ENCODE measurements at regions not wholly inside any gene's neighbourhood (a gene's known extent, or its start where the extent isn't known, plus 50 kb on each side); places are given as distances from the start of the nearest gene placed in this dataset.

- DNase-seq (ENCODE audit: low read depth, low spot score): no peak
- H3K4me3 ChIP-seq (ENCODE audit: low read length): no peak overlapping the region
Observed at GRCh38 chr3:22587446-22587845, 615.7 kb upstream of the UBE2E2 start.

DNA sequence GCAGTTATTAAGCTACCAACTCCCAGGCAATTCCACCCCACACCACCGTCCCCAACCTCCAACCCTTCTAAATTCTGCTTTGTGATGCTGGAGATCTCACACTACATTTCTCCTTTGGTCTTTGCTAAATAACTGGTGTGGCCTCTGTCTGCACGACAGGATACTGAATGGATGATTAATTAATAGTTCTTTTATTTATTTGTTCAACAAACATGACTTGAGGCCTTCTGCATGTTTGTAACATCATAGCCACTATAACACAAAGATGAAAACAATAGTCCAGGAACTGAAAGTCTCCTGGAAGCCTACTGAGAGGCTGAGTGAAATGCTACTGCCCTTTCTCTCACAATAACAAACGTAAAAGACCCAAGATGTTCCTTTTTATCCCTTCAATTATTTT is 609.5 kb upstream of the UBE2E2 start:
- DNase-seq (ENCODE audit: low read depth, low spot score): no peak

DNA sequence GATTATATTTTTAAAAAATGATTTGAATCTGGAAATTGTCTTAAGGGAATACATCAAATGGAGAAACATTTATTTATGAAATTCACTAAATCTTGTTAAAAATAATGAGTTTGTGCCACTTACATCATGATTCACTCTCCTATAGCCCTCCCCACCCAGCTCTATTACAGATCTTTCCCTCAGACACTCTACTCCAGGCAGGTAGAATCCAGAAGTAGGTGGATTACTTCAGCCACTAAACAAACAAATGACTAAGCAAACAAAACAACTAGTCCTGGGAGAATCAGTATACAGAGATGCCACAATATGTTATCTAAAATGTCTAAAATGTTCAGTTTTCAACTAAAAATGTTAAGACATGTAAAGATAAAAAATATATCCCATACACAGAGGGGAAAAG is 608.1 kb upstream of the UBE2E2 start:
- no peak overlapping the region for H3K4me3 ChIP-seq (ENCODE audit: low read length)
- no peak for DNase-seq (ENCODE audit: low read depth, low spot score)

More for the DNA sequence above, 609.5 kb upstream of the UBE2E2 start:
- no peak overlapping the region for H3K4me3 ChIP-seq (ENCODE audit: low read length)

GRCh38 chr3:22606461-22606860 is 596.7 kb upstream of the UBE2E2 start:
- no peak overlapping the region for H3K4me3 ChIP-seq (ENCODE audit: low read length)
- no peak for DNase-seq (ENCODE audit: low read depth, low spot score)

- H3K4me3 ChIP-seq (ENCODE audit: low read length): no peak overlapping the region
- DNase-seq (ENCODE audit: low read depth, low spot score): no peak
Observed at GRCh38 chr3:22606938-22607337, 596.2 kb upstream of the UBE2E2 start.

DNA sequence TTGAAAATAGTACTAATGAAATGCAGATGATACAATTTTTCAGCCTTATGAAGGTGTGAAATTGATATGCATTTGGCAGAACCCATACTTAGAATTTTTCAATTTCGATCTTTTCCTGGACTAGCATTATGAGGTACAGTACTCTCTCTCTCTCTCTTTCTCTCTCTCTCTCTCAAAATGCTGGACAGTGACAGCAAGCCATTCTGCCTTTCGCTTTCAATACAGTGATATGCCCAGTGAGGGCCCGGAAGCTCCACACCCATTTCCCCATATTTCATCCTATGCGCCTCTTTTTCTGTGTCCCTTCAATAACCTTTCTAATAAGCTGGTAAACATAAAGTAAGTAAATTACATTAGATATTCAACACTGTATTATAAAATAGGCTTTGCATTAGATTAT is 595.0 kb upstream of the UBE2E2 start:
- DNase-seq (ENCODE audit: low read depth, low spot score): no peak
- no peak overlapping the region for H3K4me3 ChIP-seq (ENCODE audit: low read length)

GRCh38 chr3:22608721-22609120 is 594.4 kb upstream of the UBE2E2 start:
- H3K4me3 ChIP-seq (ENCODE audit: low read length): no peak overlapping the region
- DNase-seq (ENCODE audit: low read depth, low spot score): no peak

DNA sequence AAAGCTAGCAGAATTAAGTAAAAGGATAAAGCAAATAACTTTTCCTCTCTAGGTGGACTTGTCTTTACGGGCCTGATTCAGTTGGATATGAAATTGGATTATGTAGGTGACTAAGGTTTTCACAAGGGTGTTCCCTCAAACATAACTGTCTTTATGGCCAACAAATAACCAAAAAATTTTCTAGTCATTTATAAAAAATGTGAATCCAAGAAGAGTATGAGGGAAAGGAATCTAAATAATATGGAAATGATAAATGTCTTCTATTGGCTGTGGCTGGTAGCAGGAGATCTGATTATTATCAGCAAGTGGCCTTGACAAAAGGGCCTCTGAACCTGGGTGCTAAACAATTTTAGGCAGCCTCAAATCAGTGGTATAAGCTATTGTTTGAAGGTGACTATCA is 594.0 kb upstream of the UBE2E2 start:
- H3K4me3 ChIP-seq (ENCODE audit: low read length): no peak overlapping the region
- no peak for DNase-seq (ENCODE audit: low read depth, low spot score)

- DNase-seq (ENCODE audit: low read depth, low spot score): no peak
- H3K4me3 ChIP-seq (ENCODE audit: low read length): no peak overlapping the region
Observed at GRCh38 chr3:22612927-22613326, 590.2 kb upstream of the UBE2E2 start.

- no peak overlapping the region for H3K4me3 ChIP-seq (ENCODE audit: low read length)
- DNase-seq (ENCODE audit: low read depth, low spot score): no peak
Observed at GRCh38 chr3:22615790-22616189, 587.3 kb upstream of the UBE2E2 start.

DNA sequence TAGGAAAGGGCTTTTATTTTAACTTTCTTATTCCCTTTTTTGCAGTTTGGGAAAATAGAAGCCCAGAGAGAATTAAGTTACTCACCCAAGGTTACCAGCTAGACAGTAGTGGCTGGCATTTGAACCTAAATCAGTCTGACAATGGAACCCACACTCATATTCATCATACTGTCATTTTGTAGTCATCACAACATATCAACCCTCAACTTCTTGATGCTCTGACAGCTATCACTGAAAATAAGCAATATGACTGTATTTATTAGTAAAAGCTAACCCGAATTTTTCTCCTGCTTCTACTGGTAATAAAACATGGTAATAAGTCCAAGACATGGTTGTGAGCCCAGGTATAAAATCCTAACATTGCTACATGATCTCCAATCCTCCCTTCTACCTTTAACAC is 585.8 kb upstream of the UBE2E2 start:
- DNase-seq (ENCODE audit: low read depth, low spot score): no peak
- H3K4me3 ChIP-seq (ENCODE audit: low read length): no peak overlapping the region

DNA sequence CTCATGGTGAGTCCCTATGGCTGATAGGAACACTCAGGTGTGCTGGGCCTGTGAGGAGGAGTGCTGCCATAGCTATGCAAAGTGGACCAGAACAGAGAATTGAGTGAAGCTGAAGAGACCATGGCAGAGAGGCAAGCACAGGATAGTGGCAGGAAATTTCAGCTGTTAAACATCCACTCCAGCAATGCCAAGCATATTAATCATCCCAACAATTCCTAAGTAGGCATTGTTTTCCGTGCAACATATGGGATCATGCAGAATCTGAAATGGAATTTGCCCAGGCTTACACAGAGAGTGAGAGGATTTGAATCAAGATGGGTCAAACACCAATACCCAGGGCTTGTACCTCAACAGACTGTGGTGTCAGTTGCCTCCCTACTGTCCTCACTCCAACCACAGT is 582.6 kb upstream of the UBE2E2 start:
- DNase-seq (ENCODE audit: low read depth, low spot score): no peak

GRCh38 chr3:22621205-22621809 is 581.8 kb upstream of the UBE2E2 start:
- H3K4me3 ChIP-seq (ENCODE audit: low read length): no peak overlapping the region
- DNase-seq (ENCODE audit: low read depth, low spot score): no peak

More for the DNA sequence above, 582.6 kb upstream of the UBE2E2 start:
- H3K4me3 ChIP-seq (ENCODE audit: low read length): no peak overlapping the region

DNA sequence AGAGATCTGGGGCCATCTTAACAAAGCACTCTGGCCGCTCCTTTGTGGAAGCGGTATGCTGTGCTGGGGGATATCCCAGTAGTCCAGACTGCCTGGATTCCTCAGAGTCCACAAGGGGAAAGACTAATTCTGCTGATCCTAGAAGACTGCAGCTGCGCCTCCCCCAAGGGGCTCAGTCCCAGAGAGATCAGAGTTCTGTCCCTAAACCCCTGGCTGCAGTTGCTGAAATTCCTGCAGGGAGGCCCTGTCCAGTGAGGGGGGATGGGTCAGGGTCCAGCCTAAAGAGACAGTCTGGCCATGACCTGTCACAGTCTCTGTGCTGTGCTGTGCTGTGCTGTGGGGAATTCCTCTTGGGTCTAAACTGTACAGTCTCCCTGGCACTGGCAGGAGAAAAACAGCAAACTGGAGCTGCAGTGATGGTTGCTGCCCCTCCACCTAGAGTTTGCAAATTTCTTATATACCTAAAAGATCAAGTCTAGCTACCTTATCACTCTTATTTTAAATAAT is 575.1 kb upstream of the UBE2E2 start:
- no peak overlapping the region for H3K4me3 ChIP-seq (ENCODE audit: low read length)
- no peak for DNase-seq (ENCODE audit: low read depth, low spot score)

DNA sequence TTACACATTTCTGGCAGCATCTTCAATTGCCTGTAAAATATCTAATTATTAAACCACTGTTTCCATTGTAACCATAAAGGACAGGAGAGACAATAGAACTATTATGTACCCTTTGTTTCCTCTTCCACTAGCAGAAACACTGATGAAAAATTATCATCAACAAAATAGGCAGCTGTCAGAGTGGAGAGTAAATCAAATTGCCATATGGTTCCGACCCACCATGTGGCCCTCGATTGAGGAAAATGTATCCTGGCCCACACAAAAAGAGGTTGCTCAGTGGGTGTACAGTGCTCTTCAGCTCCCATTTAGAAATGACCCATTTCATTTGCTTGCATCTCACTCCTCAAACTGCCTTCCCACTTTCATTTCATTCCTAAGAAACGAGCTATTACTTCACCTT is 570.6 kb upstream of the UBE2E2 start:
- no peak overlapping the region for H3K4me3 ChIP-seq (ENCODE audit: low read length)
- DNase-seq (ENCODE audit: low read depth, low spot score): no peak

DNA sequence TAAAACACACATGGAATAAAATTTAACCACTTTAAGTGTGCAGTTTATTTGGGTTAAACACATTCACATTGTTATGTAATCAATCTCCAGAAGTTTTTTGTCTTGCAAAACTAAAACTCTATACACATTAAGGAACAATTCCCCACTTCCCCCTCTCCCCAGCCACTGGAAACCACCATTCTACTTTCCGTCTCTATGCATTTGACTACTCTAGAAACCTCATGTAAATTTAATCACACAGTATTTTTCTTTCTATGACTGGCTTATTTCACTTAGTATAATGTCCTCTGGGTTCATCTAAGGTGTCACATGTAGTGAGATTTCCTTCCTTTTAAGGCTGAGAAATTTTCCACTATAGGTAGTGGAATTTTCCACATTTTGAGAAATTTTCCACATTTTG is 568.7 kb upstream of the UBE2E2 start:
- DNase-seq (ENCODE audit: low read depth, low spot score): no peak
- H3K4me3 ChIP-seq (ENCODE audit: low read length): no peak overlapping the region

- DNase-seq (ENCODE audit: low read depth, low spot score): no peak
- H3K4me3 ChIP-seq (ENCODE audit: low read length): no peak overlapping the region
Observed at GRCh38 chr3:22659651-22660475, 543.3 kb upstream of the UBE2E2 start.

DNA sequence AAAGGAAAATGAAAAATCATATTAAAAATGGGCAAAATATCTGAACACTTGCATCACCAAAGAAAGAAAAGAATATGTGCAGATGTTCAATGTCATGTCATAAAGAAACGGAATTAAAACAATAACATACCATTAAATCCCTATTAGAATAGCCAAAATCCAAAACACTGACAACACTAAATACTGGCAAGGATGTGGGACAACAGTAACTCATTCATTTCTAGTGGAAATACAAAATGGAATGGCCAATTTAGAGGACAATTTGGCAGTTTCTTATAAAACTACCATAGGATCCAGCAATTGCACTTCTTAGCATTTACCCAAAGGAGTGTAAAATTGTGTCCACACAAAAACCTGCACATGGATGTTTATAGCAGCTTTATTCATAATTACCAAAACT is 542.5 kb upstream of the UBE2E2 start:
- DNase-seq (ENCODE audit: low read depth, low spot score): no peak
- H3K4me3 ChIP-seq (ENCODE audit: low read length): no peak overlapping the region

DNA sequence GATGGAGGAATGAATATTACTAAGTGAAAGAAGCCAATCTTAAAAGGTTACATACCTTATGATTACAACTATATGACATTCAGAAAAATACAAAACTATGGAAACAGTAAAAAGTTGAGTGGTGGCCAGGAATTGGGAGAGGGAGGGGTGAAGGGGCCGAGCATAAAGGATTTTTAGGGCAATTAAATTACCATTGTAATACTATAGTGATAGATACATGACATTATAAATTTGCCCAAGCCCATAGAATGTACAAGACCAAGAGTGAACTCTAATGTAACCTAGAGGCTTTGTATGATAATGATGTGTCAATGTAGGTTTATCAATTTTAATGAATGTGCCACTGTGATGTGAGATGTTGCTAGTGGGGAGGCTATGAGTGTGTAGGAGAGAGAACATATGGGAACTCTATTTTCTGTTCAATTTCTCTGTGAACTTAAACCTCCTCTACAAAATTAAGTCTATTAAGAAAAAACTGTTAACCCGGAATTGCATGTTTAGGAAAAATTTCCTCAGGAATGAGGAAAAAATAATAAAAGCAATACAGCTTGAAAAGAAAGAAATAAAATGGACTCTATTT is 541.9 kb upstream of the UBE2E2 start:
- DNase-seq (ENCODE audit: low read depth, low spot score): no peak
- no peak overlapping the region for H3K4me3 ChIP-seq (ENCODE audit: low read length)

DNA sequence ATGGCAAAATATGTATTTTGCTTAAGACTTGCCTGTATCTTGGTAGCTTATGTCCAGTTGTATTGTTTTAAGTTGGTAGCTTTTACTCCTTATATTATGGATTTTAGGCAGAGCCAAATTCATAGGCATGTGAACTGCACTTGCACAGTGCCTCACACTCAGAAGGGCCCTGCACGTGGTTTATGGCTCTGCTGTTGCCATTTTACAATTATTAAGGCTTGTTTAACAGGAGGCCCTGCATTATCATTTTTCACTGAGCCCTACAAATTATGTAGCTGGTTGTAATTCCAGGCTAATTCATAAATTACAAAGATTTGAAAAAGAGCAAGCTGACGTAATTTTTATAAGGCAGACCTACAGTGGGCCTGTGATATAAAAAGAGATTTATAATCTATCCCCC is 537.6 kb upstream of the UBE2E2 start:
- DNase-seq (ENCODE audit: low read depth, low spot score): no peak
- H3K4me3 ChIP-seq (ENCODE audit: low read length): no peak overlapping the region

Data from Jurkat, Clone E6-1 (cell line).